ENCODE measurements at regions not wholly inside any gene's neighbourhood (a gene's known extent, or its start where the extent isn't known, plus 50 kb on each side); places are given as distances from the start of the nearest gene placed in this dataset.
"Not testable (repeated sequence)": the region's sequence is repeated elsewhere in the genome, so short reads cannot be mapped to it uniquely, and the experiment has no call there.

GRCh38 chr12:61290473-61290872 lies 969.7 kb upstream of the USP15 start:
- no peak for DNase-seq (ENCODE audit: low read depth)

DNA sequence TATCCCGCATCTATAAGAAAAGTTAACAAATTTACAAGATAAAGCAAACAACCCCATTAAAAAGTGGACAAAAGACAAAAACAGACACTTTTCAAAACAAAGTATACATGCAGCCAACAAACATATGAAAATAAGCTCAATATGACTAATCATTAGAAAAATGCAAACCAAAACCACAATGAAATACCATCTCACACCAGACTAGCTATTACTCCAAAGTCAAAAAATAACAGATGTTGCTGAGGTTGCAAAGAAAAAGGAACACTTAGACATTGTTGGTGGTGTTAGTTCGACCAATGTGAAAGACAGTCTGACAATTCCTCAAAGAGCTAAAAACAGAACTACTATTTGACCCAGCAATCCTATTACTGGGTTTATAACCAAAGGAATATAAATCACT lies 968.6 kb upstream of the USP15 start:
- no peak for DNase-seq (ENCODE audit: low read depth)

DNA sequence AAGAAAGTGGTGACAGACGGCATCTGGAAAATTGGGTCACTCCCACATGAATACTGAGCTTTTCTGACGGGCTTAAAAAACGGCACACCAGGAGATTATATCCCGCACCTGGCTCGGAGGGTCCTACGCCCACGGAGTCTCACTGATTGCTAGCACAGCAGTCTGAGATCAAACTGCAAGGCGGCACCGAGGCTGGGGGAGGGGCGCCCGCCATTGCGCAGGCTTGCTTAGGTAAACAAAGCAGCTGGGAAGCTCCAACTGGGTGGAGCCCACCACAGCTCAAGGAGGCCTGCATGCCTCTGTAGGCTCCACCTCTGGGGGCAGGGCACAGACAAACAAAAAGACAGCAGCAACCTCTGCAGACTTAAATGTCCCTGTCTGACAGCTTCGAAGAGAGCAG lies 966.2 kb upstream of the USP15 start:
- DNase-seq (ENCODE audit: low read depth) = not testable (repeated sequence)

DNA sequence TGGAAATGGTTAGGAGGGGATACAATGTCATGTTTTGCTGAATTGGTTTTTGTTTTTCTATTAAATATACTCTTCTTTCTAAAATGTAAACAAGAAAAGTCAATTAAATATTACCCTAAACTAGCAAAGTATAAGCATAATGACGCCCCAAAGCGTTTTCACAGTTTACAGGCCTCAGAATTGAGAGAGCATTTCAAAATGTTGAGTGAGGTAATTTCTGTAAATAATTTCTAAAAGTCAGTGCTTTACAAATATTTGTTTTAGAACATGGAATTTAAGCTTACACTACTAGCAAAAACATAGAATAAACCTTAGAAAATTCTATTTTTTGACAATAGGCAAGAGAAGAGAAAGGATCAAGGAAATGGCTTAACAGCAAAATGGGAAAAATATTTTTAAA lies 958.4 kb upstream of the USP15 start:
- no peak for DNase-seq (ENCODE audit: low read depth)

DNA sequence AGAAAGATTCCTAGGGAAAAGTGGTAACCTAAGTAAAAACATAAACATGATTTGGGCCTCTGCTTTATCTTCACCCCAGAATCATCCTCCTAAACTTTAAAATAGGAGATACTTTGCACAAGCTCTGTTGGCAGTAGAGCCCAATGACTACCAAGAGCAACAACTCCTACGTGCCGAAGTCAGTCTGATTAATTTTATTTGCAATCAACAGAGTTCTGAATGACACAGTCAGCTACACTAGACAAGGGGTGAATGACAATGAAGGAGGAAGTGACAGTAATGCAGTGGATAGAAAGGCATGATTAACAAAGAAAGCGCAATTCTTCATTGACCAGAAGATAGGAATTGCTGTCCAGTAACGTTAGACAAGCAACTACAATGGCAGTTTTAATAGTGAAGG lies 957.9 kb upstream of the USP15 start:
- no peak for DNase-seq (ENCODE audit: low read depth)

DNA sequence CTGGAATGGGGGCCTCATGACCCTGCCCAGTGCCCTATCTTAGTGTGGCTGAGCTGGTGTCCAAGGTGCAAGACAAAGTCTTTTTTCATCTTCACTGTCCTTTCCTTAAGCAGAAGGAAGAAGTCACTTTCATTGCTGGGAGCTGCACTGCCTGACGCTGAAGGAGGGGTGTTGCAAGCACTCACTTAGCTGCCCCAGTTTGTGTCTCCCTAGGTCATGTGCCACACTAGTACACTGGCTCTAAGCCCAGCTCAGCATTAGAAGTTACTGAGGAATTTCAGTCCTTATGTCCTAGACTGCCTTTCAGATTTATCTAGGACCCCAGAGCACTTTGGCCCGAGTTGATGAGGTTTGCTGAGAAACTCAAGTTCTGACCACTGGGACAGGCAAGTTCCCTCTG lies 952.0 kb upstream of the USP15 start:
- DNase-seq (ENCODE audit: low read depth) = no peak

DNA sequence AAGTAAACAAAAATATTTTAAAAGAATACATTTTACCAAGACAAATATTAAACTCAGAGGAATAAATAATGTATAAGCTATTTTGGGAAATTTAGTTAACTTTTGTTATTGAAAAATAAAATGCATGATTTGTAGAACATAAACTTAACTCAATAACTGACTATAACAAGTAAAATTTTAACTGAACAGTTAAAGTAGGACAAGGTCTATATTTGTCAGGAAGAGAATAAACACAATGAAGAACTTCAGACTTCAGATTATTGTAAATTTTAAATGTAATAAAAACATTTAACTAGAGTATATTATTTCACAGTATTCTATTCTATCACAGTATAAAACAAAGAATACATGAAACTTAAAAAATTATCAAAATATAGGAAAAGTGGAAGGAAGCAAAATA lies 948.8 kb upstream of the USP15 start:
- DNase-seq (ENCODE audit: low read depth) = no peak

DNA sequence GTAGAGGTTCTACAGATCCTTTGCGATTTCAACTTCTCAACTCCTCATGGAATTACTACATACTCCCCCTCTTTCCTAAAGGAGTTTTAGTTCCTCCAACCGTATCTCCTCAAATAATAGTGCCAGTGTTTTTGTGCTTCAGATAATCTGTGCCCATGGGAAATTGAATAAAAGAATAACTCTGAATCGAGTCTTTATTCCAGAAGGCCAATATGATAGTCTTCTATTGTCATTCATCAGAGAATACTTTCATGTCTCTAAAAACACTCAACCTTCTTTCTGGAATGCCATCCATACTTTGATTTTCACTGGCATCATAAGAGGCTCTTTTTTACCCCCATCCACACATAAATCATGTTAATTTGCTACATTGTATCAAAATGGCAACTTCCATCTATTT lies 911.3 kb upstream of the USP15 start:
- DNase-seq (ENCODE audit: low read depth) = no peak

DNA sequence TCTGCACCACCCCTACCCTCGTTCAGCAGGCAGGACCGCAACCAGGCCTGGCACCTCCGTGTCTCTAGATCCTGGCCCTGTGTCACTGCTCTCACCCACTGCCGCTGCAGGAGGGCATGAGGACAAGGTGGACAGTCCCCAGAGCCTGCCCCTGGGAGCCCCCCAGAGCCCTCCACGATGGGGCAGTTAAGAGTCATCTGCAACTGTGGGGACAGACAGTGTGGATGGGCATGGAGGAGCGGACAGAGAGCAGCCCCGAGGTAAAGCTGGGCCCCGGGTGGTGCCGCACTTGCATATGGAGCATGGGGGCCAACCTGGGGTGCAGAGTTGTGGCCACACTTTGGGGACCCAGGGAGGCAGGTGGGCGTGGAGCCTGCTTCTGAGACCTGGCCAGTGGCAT lies 905.1 kb upstream of the USP15 start:
- no peak for DNase-seq (ENCODE audit: low read depth)

- no peak for DNase-seq (ENCODE audit: low read depth)
These were observed 903.7 kb upstream of the USP15 start for GRCh38 chr12:61356485-61356884.

DNA sequence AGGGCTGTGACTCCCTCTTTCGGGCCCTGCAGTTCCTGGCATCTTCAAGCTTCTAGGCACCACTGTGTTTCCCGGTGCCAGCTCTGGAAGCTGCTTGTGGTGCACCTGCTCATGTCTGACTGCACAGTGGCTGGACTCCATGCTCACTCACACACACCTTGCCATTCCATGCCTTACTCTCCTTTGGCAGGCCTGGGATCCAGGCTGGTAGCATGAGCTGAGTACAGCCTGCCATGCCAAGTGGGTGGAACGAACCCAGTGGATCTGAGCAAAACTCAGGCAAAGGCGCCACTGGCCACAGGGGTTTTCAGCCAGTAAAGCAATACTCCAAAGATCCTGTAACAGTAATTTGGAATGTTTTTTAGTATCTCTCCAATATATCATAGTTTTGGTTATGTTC lies 902.7 kb upstream of the USP15 start:
- DNase-seq (ENCODE audit: low read depth) = no peak

- no peak for DNase-seq (ENCODE audit: low read depth)
These were observed 898.2 kb upstream of the USP15 start for GRCh38 chr12:61362037-61362436.

DNA sequence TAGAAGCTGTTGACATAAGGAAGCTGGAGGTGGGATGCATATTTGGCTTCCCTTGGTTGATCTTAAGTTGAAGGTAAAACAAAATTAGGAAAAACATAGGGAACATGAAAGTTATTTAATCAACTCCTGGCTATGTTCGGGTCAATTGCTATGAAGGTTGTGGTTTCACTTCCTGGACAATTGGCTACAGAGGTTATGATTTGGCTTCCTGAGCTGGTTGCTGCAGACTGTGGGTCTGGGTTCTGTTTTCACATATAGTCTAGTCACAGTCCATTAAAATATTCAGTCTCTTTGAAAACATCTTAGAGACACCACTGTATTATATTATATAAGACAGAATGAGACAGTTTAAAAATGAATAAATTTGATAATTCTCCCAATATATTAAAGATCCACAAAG lies 895.2 kb upstream of the USP15 start:
- DNase-seq (ENCODE audit: low read depth) = no peak

- DNase-seq (ENCODE audit: low read depth) = no peak
These were observed 892.9 kb upstream of the USP15 start for GRCh38 chr12:61367281-61367785.

- DNase-seq (ENCODE audit: low read depth) = no peak
These were observed 890.8 kb upstream of the USP15 start for GRCh38 chr12:61369241-61369910.

DNA sequence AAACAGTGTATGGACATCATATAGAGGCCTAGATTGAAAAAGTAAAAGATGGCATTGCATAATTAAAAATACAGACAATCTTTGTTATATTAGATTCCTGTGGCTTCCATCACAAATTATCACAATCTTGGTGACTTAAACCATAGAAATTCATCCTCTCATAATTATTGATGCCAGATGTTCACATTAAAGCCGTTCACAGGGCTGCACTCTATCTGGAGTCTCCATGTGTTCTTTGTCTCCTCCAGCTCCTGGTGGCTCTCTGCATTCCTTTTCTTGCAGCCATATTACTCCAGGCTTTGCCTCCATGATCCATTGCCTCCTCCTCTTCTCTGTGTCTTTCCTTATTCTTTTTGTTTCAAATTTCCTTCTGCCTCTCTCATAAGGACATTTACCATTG lies 875.7 kb upstream of the USP15 start:
- no peak for DNase-seq (ENCODE audit: low read depth)

DNA sequence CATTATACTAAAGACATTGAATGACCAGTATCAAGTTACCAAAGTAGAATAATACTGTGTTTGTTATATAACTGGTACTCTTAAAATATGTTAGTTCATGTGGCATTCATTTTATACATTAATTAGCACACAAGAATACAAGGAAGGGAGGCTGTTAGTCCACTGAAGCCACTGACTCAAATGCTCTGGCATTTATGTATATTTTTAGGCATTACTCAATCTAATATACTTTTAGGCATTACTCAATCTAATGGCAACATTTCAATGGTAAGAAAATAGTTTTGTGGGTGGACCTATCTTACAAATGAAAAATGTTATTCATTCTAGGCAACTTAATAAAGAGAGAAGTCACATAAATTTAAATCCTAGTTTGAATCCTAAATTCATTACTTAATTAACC lies 874.4 kb upstream of the USP15 start:
- no peak for DNase-seq (ENCODE audit: low read depth)

DNA sequence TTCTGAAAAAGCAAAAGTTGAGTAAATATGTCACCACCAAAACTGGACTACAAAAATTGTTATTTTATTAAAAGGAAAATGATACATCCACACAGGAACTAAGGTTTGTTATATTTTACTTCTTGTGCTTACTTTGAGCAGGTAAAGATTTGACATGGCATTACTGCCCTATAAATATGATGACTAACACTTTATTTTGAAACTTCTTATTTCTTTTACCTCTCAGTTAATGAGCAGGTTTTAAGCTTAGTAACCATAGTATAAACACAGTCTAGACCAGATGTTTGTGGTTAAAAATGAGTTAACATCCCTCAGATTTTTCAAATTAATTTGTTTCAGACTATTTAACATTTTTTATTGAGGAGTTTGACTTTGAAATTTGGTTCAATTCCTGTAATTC lies 862.5 kb upstream of the USP15 start:
- DNase-seq (ENCODE audit: low read depth) = no peak

GRCh38 chr12:61412201-61412600 lies 848.0 kb upstream of the USP15 start:
- no peak for DNase-seq (ENCODE audit: low read depth)

GRCh38 chr12:61414470-61414869 lies 845.7 kb upstream of the USP15 start:
- no peak for DNase-seq (ENCODE audit: low read depth)

- DNase-seq (ENCODE audit: low read depth) = no peak
These were observed 837.4 kb upstream of the USP15 start for GRCh38 chr12:61422786-61423185.

DNA sequence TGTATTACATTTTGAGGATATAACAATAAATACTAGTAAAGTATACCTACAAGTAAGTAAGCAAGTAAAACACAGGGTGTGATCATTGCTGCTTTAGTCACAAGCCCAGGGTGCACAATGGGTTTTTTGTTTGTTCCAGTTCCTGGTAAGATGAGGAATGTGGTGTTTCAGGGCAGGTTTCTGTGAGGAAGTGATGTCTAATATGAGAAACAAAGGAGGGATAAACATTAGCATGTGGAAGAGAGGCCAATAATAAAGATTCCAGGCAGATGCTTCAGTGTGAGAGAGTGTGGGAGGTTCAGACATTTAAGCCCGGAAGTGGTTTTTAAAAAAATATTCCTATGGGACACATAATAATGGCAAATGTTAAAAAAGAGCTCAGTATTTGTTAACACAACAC lies 808.1 kb upstream of the USP15 start:
- no peak for DNase-seq (ENCODE audit: low read depth)

DNA sequence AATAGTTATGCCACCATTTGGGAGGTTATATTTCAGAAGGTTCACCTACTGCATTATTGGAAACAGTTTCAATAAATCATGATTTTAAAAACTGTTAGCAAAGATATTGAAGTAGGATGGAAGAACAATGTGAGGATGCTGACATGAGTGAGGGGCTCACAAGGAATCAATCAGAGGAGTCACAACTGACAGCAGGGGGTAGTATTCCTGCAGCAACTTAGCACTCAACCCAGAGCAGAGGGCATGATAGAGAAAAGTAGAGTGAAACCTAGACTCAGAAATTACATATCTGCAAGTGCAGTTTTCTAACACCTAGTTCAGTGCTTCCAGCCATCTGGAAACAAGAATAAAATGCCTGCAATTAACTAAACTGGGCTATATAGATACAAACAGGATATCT lies 772.5 kb upstream of the USP15 start:
- DNase-seq (ENCODE audit: low read depth) = no peak

Measured in amniotic epithelial cell (primary cell).